RWPE2 (cell line): ENCODE measurements at regions not wholly inside any gene's neighbourhood (a gene's known extent, or its start where the extent isn't known, plus 50 kb on each side); places are given as distances from the start of the nearest gene placed in this dataset.
"Not testable (repeated sequence)": the region's sequence is repeated elsewhere in the genome, so short reads cannot be mapped to it uniquely, and the experiment has no call there.

Experiments
- ATAC-seq: fragments of 200-7000 bp; cut with Tn5 transposase; 3 replicates; pipeline ENCODE4 v1.9.1; 2021; ENCODE audit warnings: low read depth
- DNase-seq: peaks from one replicate; pipeline ENCODE4 v3.0.0-alpha.2; 2020; ENCODE audit warnings: low spot score
- H3K27ac ChIP-seq: fragments of 450-650 bp; 2 replicates; pipeline ENCODE4 v1.5.1; 2017; ENCODE audit warnings: mild to moderate bottlenecking; ENCODE audit not compliant: poor library complexity, severe bottlenecking
- H3K27me3 ChIP-seq: fragments of 250-450 bp; sonication (Bioruptor Pico); 2 replicates; pipeline ENCODE4 v1.5.1; 2021; ENCODE audit warnings: mild to moderate bottlenecking, moderate library complexity; ENCODE audit not compliant: insufficient read depth, poor library complexity, severe bottlenecking
- H3K36me3 ChIP-seq: fragments of 250-450 bp; sonication (Bioruptor Pico); 2 replicates; pipeline ENCODE4 v1.5.1; 2020; ENCODE audit warnings: low read depth, mild to moderate bottlenecking, moderate library complexity
- H3K4me1 ChIP-seq: fragments of 250-450 bp; sonication (Bioruptor Pico); 2 replicates; pipeline ENCODE4 v1.5.1; 2021; ENCODE audit warnings: mild to moderate bottlenecking, moderate library complexity; ENCODE audit not compliant: insufficient read depth, poor library complexity, severe bottlenecking
- H3K4me3 ChIP-seq: fragments of 250-450 bp; sonication (Bioruptor Pico); 2 replicates; pipeline ENCODE4 v1.5.1; 2021; ENCODE audit warnings: mild to moderate bottlenecking, moderate library complexity; ENCODE audit not compliant: severe bottlenecking
- H3K9me3 ChIP-seq: fragments of 250-450 bp; sonication (Bioruptor Pico); 2 replicates; pipeline ENCODE4 v1.5.1; 2021; ENCODE audit warnings: mild to moderate bottlenecking, moderate library complexity; ENCODE audit not compliant: severe bottlenecking
- CTCF ChIP-seq: fragments of 450-650 bp; IDR thresholded peaks from one replicate; pipeline ENCODE4 v1.5.1; 2017; ENCODE audit warnings: mild to moderate bottlenecking, moderate library complexity; ENCODE audit not compliant: poor library complexity, severe bottlenecking

GRCh38 chr2:131801210-131801744 lies 273.6 kb downstream of the CCDC74A start:
- no peak for TF ChIP-seq CTCF
- DNase-seq (no peak), ATAC-seq (no peak)
- Histone ChIP-seq H3K4me1 (no peaks in the 10 kb centered on the region), H3K27me3 (no peaks in the 10 kb centered on the region), H3K4me3 (no peak overlapping the region), H3K27ac (no peak overlapping the region), H3K36me3 (no peaks in the 10 kb centered on the region), H3K9me3 (no peaks in the 10 kb centered on the region)

- not testable (repeated sequence) for H3K27ac ChIP-seq, H3K9me3 ChIP-seq, H3K4me1 ChIP-seq, H3K36me3 ChIP-seq, DNase-seq, H3K27me3 ChIP-seq
- ATAC-seq = peak; percentile 92
- TF ChIP-seq CTCF = peak; percentile 84
- peak overlapping the region; percentile 34 for H3K4me3 ChIP-seq
Measured at GRCh38 chr2:131801745-131802350, 274.2 kb downstream of the CCDC74A start.

GRCh38 chr2:131802351-131802836 lies 274.7 kb downstream of the CCDC74A start:
- not testable (repeated sequence) for H3K9me3 ChIP-seq, H3K27me3 ChIP-seq, H3K27ac ChIP-seq, H3K4me1 ChIP-seq, H3K36me3 ChIP-seq, DNase-seq
- TF ChIP-seq CTCF = peak; percentile 14
- peak overlapping the region; percentile 34 for H3K4me3 ChIP-seq
- ATAC-seq = peak; percentile 94

GRCh38 chr2:131803237-131803636 lies 275.5 kb downstream of the CCDC74A start:
- not testable (repeated sequence) for DNase-seq, H3K36me3 ChIP-seq, H3K27me3 ChIP-seq, H3K4me3 ChIP-seq, H3K27ac ChIP-seq, H3K9me3 ChIP-seq, ATAC-seq, H3K4me1 ChIP-seq

- H3K36me3 ChIP-seq, H3K9me3 ChIP-seq, DNase-seq, ATAC-seq, H3K27me3 ChIP-seq, H3K4me1 ChIP-seq, H3K27ac ChIP-seq, H3K4me3 ChIP-seq: not testable (repeated sequence)
Measured at GRCh38 chr2:131812605-131813004, 284.9 kb downstream of the CCDC74A start.

GRCh38 chr2:131813378-131813777 lies 285.7 kb downstream of the CCDC74A start:
- not testable (repeated sequence) for H3K4me1 ChIP-seq, H3K27ac ChIP-seq, H3K27me3 ChIP-seq, H3K4me3 ChIP-seq, DNase-seq, H3K36me3 ChIP-seq, H3K9me3 ChIP-seq, ATAC-seq

- DNase-seq, H3K4me1 ChIP-seq, H3K27ac ChIP-seq, H3K36me3 ChIP-seq, H3K4me3 ChIP-seq, H3K9me3 ChIP-seq, H3K27me3 ChIP-seq: not testable (repeated sequence)
- ATAC-seq = peak; percentile 58; the same call in 2 of the 3 replicates
Measured at GRCh38 chr2:131818267-131818973, 290.7 kb downstream of the CCDC74A start.

GRCh38 chr2:131822237-131822721 lies 294.6 kb downstream of the CCDC74A start:
- not testable (repeated sequence) for H3K27me3 ChIP-seq, H3K36me3 ChIP-seq, H3K4me1 ChIP-seq, H3K27ac ChIP-seq, DNase-seq, ATAC-seq, H3K9me3 ChIP-seq, H3K4me3 ChIP-seq
